ENCODE measurements at regions not wholly inside any gene's neighbourhood (a gene's known extent, or its start where the extent isn't known, plus 50 kb on each side); places are given as distances from the start of the nearest gene placed in this dataset.

GRCh38 chr11:96621161-96621560 is 231.3 kb downstream of the JRKL start:
- H3K36me3 ChIP-seq, result no peaks in the 10 kb centered on the region
- TF ChIP-seq CTCF (IDR thresholded peaks at IDR 0.05), result no peak
- H3K4me1 ChIP-seq, result no peaks in the 10 kb centered on the region
- H3K27ac ChIP-seq, result no peak overlapping the region
- DNase-seq (ENCODE audit: low spot score in 2 of 2), result no peak
- H3K27me3 ChIP-seq, result no peaks in the 10 kb centered on the region
- intact Hi-C loops (cut with DNase I), result no loop called here
- no peak overlapping the region for H3K4me3 ChIP-seq
- H3K9me3 ChIP-seq, result no peaks in the 10 kb centered on the region

DNA sequence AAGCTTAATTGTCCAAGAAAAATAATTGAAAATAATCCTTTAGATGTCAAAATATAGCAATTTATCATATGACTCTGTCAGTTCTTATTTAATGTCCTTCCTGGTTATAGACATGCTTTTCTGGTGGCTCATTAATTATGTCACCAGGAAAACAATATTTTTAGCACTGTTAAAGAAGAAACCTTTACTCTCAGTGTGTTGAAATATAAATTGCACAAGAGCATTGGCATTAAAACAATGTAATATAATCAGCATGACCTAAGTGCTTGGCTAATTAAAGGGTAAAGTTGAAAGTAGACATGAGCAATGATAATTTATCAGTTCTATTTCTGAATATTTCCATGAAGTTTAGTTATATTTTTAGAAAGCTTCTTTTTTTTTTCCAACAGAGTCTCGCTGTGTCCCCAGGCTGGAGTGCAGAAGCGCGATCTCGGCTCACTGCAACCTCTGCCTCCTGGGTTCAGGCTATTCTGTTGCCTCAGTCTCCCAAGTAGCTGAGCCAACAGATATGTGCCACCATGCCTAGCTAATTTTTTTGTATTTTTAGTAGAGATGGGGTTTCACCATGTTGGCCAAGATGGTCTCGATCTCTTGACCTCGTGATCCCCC is 232.3 kb downstream of the JRKL start:
- Histone ChIP-seq H3K36me3 (no peaks in the 10 kb centered on the region), H3K27me3 (no peaks in the 10 kb centered on the region), H3K9me3 (peaks cover 0 to 4% of the 10 kb centered on the region in 2 donors), H3K4me1 (no peaks in the 10 kb centered on the region), H3K27ac (no peak overlapping the region), H3K4me3 (no peak overlapping the region)
- intact Hi-C loops (cut with DNase I), result no loop called here
- no peak for DNase-seq (ENCODE audit: low spot score in 2 of 2)
- TF ChIP-seq CTCF (IDR thresholded peaks at IDR 0.05), result no peak

DNA sequence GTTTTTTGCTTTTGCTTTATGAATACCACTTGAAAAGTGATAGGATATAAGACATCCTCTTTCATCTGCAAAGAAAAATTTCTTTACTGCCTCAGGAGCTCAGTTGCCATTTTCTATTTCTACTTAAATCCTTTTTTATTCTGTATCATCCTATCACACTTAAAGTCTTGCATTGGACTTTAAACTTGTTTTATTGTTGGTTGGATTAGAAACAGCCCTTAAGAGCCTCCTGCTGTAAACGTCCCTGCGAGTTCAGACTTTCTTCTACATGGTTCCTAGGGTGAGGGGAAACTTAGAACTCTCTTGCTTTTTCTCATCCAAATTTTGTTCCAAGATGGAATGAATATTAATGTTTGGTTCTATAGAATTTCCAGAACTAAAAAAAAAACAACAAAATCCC is 234.3 kb downstream of the JRKL start:
- DNase-seq (ENCODE audit: low spot score in 2 of 2), result no peak
- intact Hi-C loops (cut with DNase I), result no loop called here
- no peak for TF ChIP-seq CTCF (IDR thresholded peaks at IDR 0.05)
- Histone ChIP-seq H3K27me3 (no peaks in the 10 kb centered on the region), H3K36me3 (no peaks in the 10 kb centered on the region), H3K4me1 (no peaks in the 10 kb centered on the region), H3K4me3 (no peak overlapping the region), H3K9me3 (peaks cover 0 to 4% of the 10 kb centered on the region in 2 donors), H3K27ac (no peak overlapping the region)

- no peak for DNase-seq (ENCODE audit: low spot score in 2 of 2)
- no peaks in the 10 kb centered on the region for H3K4me1 ChIP-seq
- no peak for TF ChIP-seq CTCF (IDR thresholded peaks at IDR 0.05)
- H3K27ac ChIP-seq, result no peak overlapping the region
- H3K27me3 ChIP-seq, result no peaks in the 10 kb centered on the region
- H3K36me3 ChIP-seq, result no peaks in the 10 kb centered on the region
- no peak overlapping the region for H3K4me3 ChIP-seq
- intact Hi-C loops (cut with DNase I), result no loop called here
- H3K9me3 ChIP-seq, result peaks cover 0 to 4% of the 10 kb centered on the region in 2 donors
These were observed 237.6 kb downstream of the JRKL start for GRCh38 chr11:96627376-96627775.

DNA sequence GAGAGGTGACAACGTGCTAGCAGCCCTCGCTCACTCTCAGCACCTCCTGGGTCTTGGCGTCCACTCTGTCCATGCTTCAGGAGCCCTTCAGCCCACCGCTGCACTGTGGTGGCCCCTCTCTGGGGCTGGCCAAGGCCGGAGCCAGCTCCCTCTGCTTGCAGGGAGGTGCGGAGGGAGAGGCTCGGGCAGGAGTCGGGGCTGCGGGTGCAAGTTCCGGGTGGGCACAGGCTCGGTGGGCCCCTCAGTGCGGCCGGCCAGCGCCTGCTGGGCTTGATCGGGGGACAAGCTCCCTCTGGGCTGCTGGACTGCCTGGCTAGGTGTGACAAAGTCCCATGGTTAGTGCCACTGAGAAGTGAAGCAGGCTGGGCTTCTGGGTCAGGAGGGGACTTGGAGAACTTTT is 245.8 kb downstream of the JRKL start:
- Histone ChIP-seq H3K4me1 (no peaks in the 10 kb centered on the region), H3K27me3 (no peaks in the 10 kb centered on the region), H3K27ac (no peak overlapping the region), H3K9me3 (no peaks in the 10 kb centered on the region), H3K4me3 (no peak overlapping the region), H3K36me3 (no peaks in the 10 kb centered on the region)
- intact Hi-C loops (cut with DNase I), result no loop called here
- no peak for TF ChIP-seq CTCF (IDR thresholded peaks at IDR 0.05)
- DNase-seq (ENCODE audit: low spot score in 2 of 2), result no peak

GRCh38 chr11:96641261-96641660 is 251.4 kb downstream of the JRKL start:
- Histone ChIP-seq H3K27me3 (no peaks in the 10 kb centered on the region), H3K4me1 (peaks cover 0 to 6% of the 10 kb centered on the region in 2 donors), H3K9me3 (no peaks in the 10 kb centered on the region), H3K4me3 (no peak overlapping the region), H3K36me3 (no peaks in the 10 kb centered on the region), H3K27ac (no peak overlapping the region)
- TF ChIP-seq CTCF (IDR thresholded peaks at IDR 0.05), result no peak
- intact Hi-C loops (cut with DNase I), result no loop called here
- DNase-seq (ENCODE audit: low spot score in 2 of 2), result no peak

Data from ascending aorta (tissue), 2 donors.